ENCODE measurements at regions not wholly inside any gene's neighbourhood (a gene's known extent, or its start where the extent isn't known, plus 50 kb on each side); places are given as distances from the start of the nearest gene placed in this dataset.

GRCh38 chr1:55352811-55353180, 137.6 kb upstream of the USP24 start:
- ChIA-PET CTCF (no interaction called here), POLR2A (no interaction called here)
- H3K4me3 Mint-ChIP-seq, result no peak overlapping the region
- H3K4me1 Mint-ChIP-seq (ENCODE audit: low read depth), result no peaks in the 10 kb centered on the region
- peaks cover 13% of the 10 kb centered on the region for H3K27me3 Mint-ChIP-seq
- no peaks in the 10 kb centered on the region for H3K9me3 Mint-ChIP-seq
- no peak overlapping the region for H3K27ac Mint-ChIP-seq
- intact Hi-C loops (cut with micrococcal nuclease), result no loop called here
- no peaks in the 10 kb centered on the region for H3K36me3 Mint-ChIP-seq
- no peak for DNase-seq

GRCh38 chr1:55352080-55352810, 137.1 kb upstream of the USP24 start:
- DNase-seq, result no peak
- no peak overlapping the region for H3K4me3 Mint-ChIP-seq
- peaks cover 14% of the 10 kb centered on the region for H3K27me3 Mint-ChIP-seq
- CTCF ChIA-PET, result no interaction called here
- no peaks in the 10 kb centered on the region for H3K9me3 Mint-ChIP-seq
- H3K27ac Mint-ChIP-seq, result no peak overlapping the region
- intact Hi-C loops (cut with micrococcal nuclease), result no loop called here
- no peaks in the 10 kb centered on the region for H3K36me3 Mint-ChIP-seq
- POLR2A ChIA-PET, result no interaction called here
- no peaks in the 10 kb centered on the region for H3K4me1 Mint-ChIP-seq (ENCODE audit: low read depth)

- Mint-ChIP-seq H3K4me1 (ENCODE audit: low read depth) (no peaks in the 10 kb centered on the region), H3K27ac (no peak overlapping the region), H3K36me3 (no peaks in the 10 kb centered on the region), H3K27me3 (peaks cover 17% of the 10 kb centered on the region), H3K4me3 (no peak overlapping the region), H3K9me3 (no peaks in the 10 kb centered on the region)
- ChIA-PET POLR2A (no interaction called here), CTCF (no interaction called here)
- intact Hi-C loops (cut with micrococcal nuclease), result no loop called here
- DNase-seq, result no peak
Measured at GRCh38 chr1:55348356-55348755, 133.2 kb upstream of the USP24 start.

GRCh38 chr1:55347866-55348265, 132.7 kb upstream of the USP24 start:
- ChIA-PET CTCF (no interaction called here), POLR2A (no interaction called here)
- intact Hi-C loops (cut with micrococcal nuclease), result no loop called here

GRCh38 chr1:55347041-55347440, 131.9 kb upstream of the USP24 start:
- ChIA-PET POLR2A (no interaction called here), CTCF (interaction anchor here (0.6 to 1.3 kb wide), 3 partner anchors 9 to 1238 kb away, joined by 3 read pairs; no protein-coding TSS in a partner anchor)
- no peak for DNase-seq
- H3K4me1 Mint-ChIP-seq (ENCODE audit: low read depth), result no peaks in the 10 kb centered on the region
- no peak overlapping the region for H3K27ac Mint-ChIP-seq
- peaks cover 17% of the 10 kb centered on the region for H3K27me3 Mint-ChIP-seq
- no peaks in the 10 kb centered on the region for H3K9me3 Mint-ChIP-seq
- no peak overlapping the region for H3K4me3 Mint-ChIP-seq
- intact Hi-C loops (cut with micrococcal nuclease), result no loop called here
- H3K36me3 Mint-ChIP-seq, result no peaks in the 10 kb centered on the region

More at GRCh38 chr1:55347866-55348265, 132.7 kb upstream of the USP24 start:
- Mint-ChIP-seq H3K4me1 (ENCODE audit: low read depth) (no peaks in the 10 kb centered on the region), H3K27me3 (peaks cover 18% of the 10 kb centered on the region), H3K9me3 (no peaks in the 10 kb centered on the region), H3K27ac (no peak overlapping the region), H3K36me3 (no peaks in the 10 kb centered on the region), H3K4me3 (no peak overlapping the region)
- DNase-seq, result no peak

GRCh38 chr1:55346586-55346985, 131.4 kb upstream of the USP24 start:
- no peak for DNase-seq
- Mint-ChIP-seq H3K36me3 (no peaks in the 10 kb centered on the region), H3K27me3 (peaks cover 16% of the 10 kb centered on the region), H3K27ac (no peak overlapping the region), H3K4me3 (no peak overlapping the region), H3K4me1 (ENCODE audit: low read depth) (no peaks in the 10 kb centered on the region), H3K9me3 (no peaks in the 10 kb centered on the region)
- intact Hi-C loops (cut with micrococcal nuclease), result no loop called here
- ChIA-PET CTCF (interaction anchor here (0.6 to 1.3 kb wide), 3 partner anchors 9 to 1238 kb away, joined by 3 read pairs; no protein-coding TSS in a partner anchor), POLR2A (no interaction called here)

- POLR2A ChIA-PET, result no interaction called here
- CTCF ChIA-PET, result interaction anchor here (0.9 kb wide), 1 partner anchor 1470 kb away, joined by 4 read pairs; no protein-coding TSS in a partner anchor
Measured at GRCh38 chr1:55339681-55340080, 124.5 kb upstream of the USP24 start.

GRCh38 chr1:55338448-55338820, 123.3 kb upstream of the USP24 start:
- H3K9me3 Mint-ChIP-seq, result peaks cover 7% of the 10 kb centered on the region
- no peak overlapping the region for H3K27ac Mint-ChIP-seq
- peaks cover 5% of the 10 kb centered on the region for H3K27me3 Mint-ChIP-seq
- H3K4me1 Mint-ChIP-seq (ENCODE audit: low read depth), result no peaks in the 10 kb centered on the region
- no peaks in the 10 kb centered on the region for H3K36me3 Mint-ChIP-seq
- intact Hi-C loops (cut with micrococcal nuclease), result loop anchor here (1.0 kb wide), 2 partner anchors 51 to 198 kb away; no protein-coding TSS in a partner anchor
- ChIA-PET CTCF (interaction anchor here (0.6 to 2.6 kb wide), 17 partner anchors 8 to 394 kb away, joined by 3 to 17 read pairs (median 4); no protein-coding TSS in a partner anchor), POLR2A (no interaction called here)
- DNase-seq, result peak; percentile 36
- H3K4me3 Mint-ChIP-seq, result no peak overlapping the region

More at GRCh38 chr1:55339681-55340080, 124.5 kb upstream of the USP24 start:
- DNase-seq, result no peak
- Mint-ChIP-seq H3K36me3 (no peaks in the 10 kb centered on the region), H3K9me3 (peaks cover 7% of the 10 kb centered on the region), H3K27me3 (peaks cover 2% of the 10 kb centered on the region), H3K4me3 (no peak overlapping the region), H3K4me1 (ENCODE audit: low read depth) (no peaks in the 10 kb centered on the region), H3K27ac (no peak overlapping the region)
- intact Hi-C loops (cut with micrococcal nuclease), result no loop called here

GRCh38 chr1:55337801-55338447, 122.8 kb upstream of the USP24 start:
- Mint-ChIP-seq H3K4me3 (no peak overlapping the region), H3K36me3 (no peaks in the 10 kb centered on the region), H3K27me3 (peaks cover 2% of the 10 kb centered on the region), H3K27ac (no peak overlapping the region), H3K9me3 (peaks cover 7% of the 10 kb centered on the region), H3K4me1 (ENCODE audit: low read depth) (no peaks in the 10 kb centered on the region)
- peak; percentile 25 for DNase-seq
- POLR2A ChIA-PET, result no interaction called here
- intact Hi-C loops (cut with micrococcal nuclease), result loop anchor here (1.0 kb wide), 2 partner anchors 51 to 198 kb away; no protein-coding TSS in a partner anchor
- CTCF ChIA-PET, result interaction anchor here (0.6 to 2.6 kb wide), 21 partner anchors 9 to 393 kb away, joined by 3 to 17 read pairs (median 4); no protein-coding TSS in a partner anchor

GRCh38 chr1:55334797-55335196, 119.6 kb upstream of the USP24 start:
- CTCF ChIA-PET, result no interaction called here

GRCh38 chr1:55334160-55334559, 119.0 kb upstream of the USP24 start:
- no peaks in the 10 kb centered on the region for H3K4me1 Mint-ChIP-seq (ENCODE audit: low read depth)
- ChIA-PET CTCF (interaction anchor here (0.8 kb wide), 1 partner anchor 42 kb away, joined by 3 read pairs; no protein-coding TSS in a partner anchor), POLR2A (no interaction called here)
- H3K36me3 Mint-ChIP-seq, result no peaks in the 10 kb centered on the region
- no peaks in the 10 kb centered on the region for H3K9me3 Mint-ChIP-seq
- no peak for DNase-seq
- H3K27me3 Mint-ChIP-seq, result peaks cover 5% of the 10 kb centered on the region
- intact Hi-C loops (cut with micrococcal nuclease), result no loop called here
- no peak overlapping the region for H3K27ac Mint-ChIP-seq
- no peak overlapping the region for H3K4me3 Mint-ChIP-seq

More at GRCh38 chr1:55334797-55335196, 119.6 kb upstream of the USP24 start:
- H3K9me3 Mint-ChIP-seq, result peaks cover 1% of the 10 kb centered on the region
- intact Hi-C loops (cut with micrococcal nuclease), result no loop called here
- H3K27me3 Mint-ChIP-seq, result peaks cover 5% of the 10 kb centered on the region
- POLR2A ChIA-PET, result no interaction called here
- H3K36me3 Mint-ChIP-seq, result no peaks in the 10 kb centered on the region
- no peak overlapping the region for H3K4me3 Mint-ChIP-seq
- H3K27ac Mint-ChIP-seq, result no peak overlapping the region
- no peaks in the 10 kb centered on the region for H3K4me1 Mint-ChIP-seq (ENCODE audit: low read depth)
- DNase-seq, result no peak

GRCh38 chr1:55333461-55333860, 118.3 kb upstream of the USP24 start:
- Mint-ChIP-seq H3K36me3 (no peaks in the 10 kb centered on the region), H3K4me1 (ENCODE audit: low read depth) (no peaks in the 10 kb centered on the region), H3K4me3 (no peak overlapping the region), H3K9me3 (no peaks in the 10 kb centered on the region), H3K27me3 (peaks cover 6% of the 10 kb centered on the region), H3K27ac (no peak overlapping the region)
- ChIA-PET POLR2A (no interaction called here), CTCF (interaction anchor here (0.8 kb wide), 1 partner anchor 43 kb away, joined by 3 read pairs; no protein-coding TSS in a partner anchor)
- intact Hi-C loops (cut with micrococcal nuclease), result no loop called here
- DNase-seq, result no peak

All from activated CD4-positive, alpha-beta memory T cell treated with anti-CD3 and anti-CD28 coated beads for 36 hours (primary cell).